Endothelial cell of umbilical vein (primary cell): ENCODE measurements at regions not wholly inside any gene's neighbourhood (a gene's known extent, or its start where the extent isn't known, plus 50 kb on each side); places are given as distances from the start of the nearest gene placed in this dataset.

ENCODE experiments used
- BruUV-seq: library from RNA; stranded (reverse); fragments of 400-500 nt; replicated peaks from 2 replicates; lab custom pipeline; 2021; lab: Mats Ljungman, UMichigan
- CTCF ChIA-PET: fragments of 300-600, 350-600 bp; sonication (Branson Sonifier 250); formaldehyde crosslinking; loops from one replicate; lab custom pipeline; 2021; ENCODE audit warnings: antibody characterized with exemption, inconsistent platforms; lab: Charles Lee
- POLR2A ChIA-PET: fragments of 300-600, 350-600 bp; sonication (Branson Sonifier 250); formaldehyde crosslinking; loops from one replicate; lab custom pipeline; 2021; ENCODE audit warnings: antibody characterized with exemption, inconsistent platforms; lab: Charles Lee
- DNase-seq: peaks from one replicate; pipeline ENCODE4 v3.0.0-alpha.2; 2011; ENCODE audit warnings: low read depth, low spot score
- FAIRE-seq: peaks from 2 replicates; lab custom pipeline; 2011; peaks lifted over from hg19 to GRCh38; lab: Jason Lieb, UNC
- H2AFZ ChIP-seq: 2 replicates; pipeline ENCODE4 v1.6.0; 2012; ENCODE audit warnings: low read depth, low read length, control low read depth, inconsistent platforms
- H3K27ac ChIP-seq: 2 replicates; pipeline ENCODE4 v1.5.1; 2011; ENCODE audit warnings: low read depth, mild to moderate bottlenecking, control low read depth, low read length, moderate library complexity; ENCODE audit not compliant: insufficient read depth
- H3K27me3 ChIP-seq, 2 experiments: 2 replicates each; pipeline versions ENCODE4 v1.6.0 to v1.6.1; 2011; ENCODE audit warnings: low read length in 2 of 2, mixed read lengths in 1 of 2; ENCODE audit not compliant: control insufficient read depth in 2 of 2, insufficient read depth in 2 of 2
- H3K36me3 ChIP-seq, 2 experiments: 2 replicates in 1 of 2; 3 replicates in 1 of 2; pipeline ENCODE4 v1.5.1; 2011; ENCODE audit warnings: low read length in 2 of 2, mild to moderate bottlenecking in 1 of 2, moderate library complexity in 1 of 2; ENCODE audit not compliant: control insufficient read depth in 2 of 2, insufficient read depth in 2 of 2; ENCODE audit errors: extremely low read depth in 1 of 2
- H3K4me1 ChIP-seq: 3 replicates; pipeline ENCODE4 v1.5.1; 2011; ENCODE audit warnings: mild to moderate bottlenecking, low read length; ENCODE audit not compliant: control insufficient read depth, insufficient read depth; ENCODE audit errors: extremely low read depth
- H3K4me2 ChIP-seq: 2 replicates; pipeline ENCODE4 v1.6.1; 2011; ENCODE audit warnings: low read length, control low read depth, mixed read lengths; ENCODE audit not compliant: insufficient read depth
- H3K4me3 ChIP-seq, 3 experiments: fragments of 200-600 bp in 1 of 3; sonication (generic), shearing (Covaris generic) in 1 of 3; replicated peaks in 1 of 3; 2 replicates each; pipeline ENCODE4 v1.5.1; 2011 to 2016; ENCODE audit warnings: control low read depth in 3 of 3, low read length in 3 of 3, mild to moderate bottlenecking in 2 of 3, inconsistent platforms in 1 of 3, low read depth in 1 of 3, moderate library complexity in 1 of 3; ENCODE audit not compliant: insufficient read depth in 1 of 3
- H3K79me2 ChIP-seq: 2 replicates; pipeline ENCODE4 v1.6.0; 2012; ENCODE audit warnings: low read length, inconsistent platforms; ENCODE audit not compliant: control insufficient read depth, insufficient read depth
- H3K9ac ChIP-seq: replicated peaks from 2 replicates; pipeline ENCODE3; 2011; ENCODE audit warnings: low read length, control low read depth; ENCODE audit not compliant: insufficient read depth; ENCODE audit errors: extremely low read depth
- H3K9me1 ChIP-seq: replicated peaks from 3 replicates; pipeline ENCODE4 v1.6.0; 2011; ENCODE audit warnings: mild to moderate bottlenecking, low read length; ENCODE audit not compliant: control insufficient read depth, insufficient read depth; ENCODE audit errors: extremely low read depth
- H3K9me3 ChIP-seq: replicated peaks from 2 replicates; pipeline ENCODE4 v1.5.1; 2012; ENCODE audit warnings: low read length, inconsistent platforms; ENCODE audit not compliant: control insufficient read depth, insufficient read depth
- H4K20me1 ChIP-seq: replicated peaks from 2 replicates; pipeline ENCODE3; 2011; ENCODE audit warnings: mild to moderate bottlenecking, low read length; ENCODE audit not compliant: control insufficient read depth, insufficient read depth; ENCODE audit errors: extremely low read depth
- EZH2 ChIP-seq: IDR thresholded peaks from 2 replicates; pipeline ENCODE4 v1.6.1; 2012; ENCODE audit warnings: borderline replicate concordance, low read depth, mild to moderate bottlenecking, moderate library complexity, low read length, inconsistent platforms; ENCODE audit not compliant: severe bottlenecking
- FOS ChIP-seq: IDR thresholded peaks from 2 replicates; pipeline ENCODE4 v1.6.1; 2011; ENCODE audit warnings: mild to moderate bottlenecking, low read length, moderate library complexity, borderline replicate concordance; ENCODE audit not compliant: insufficient read depth
- GATA2 ChIP-seq: IDR thresholded peaks from 2 replicates; pipeline ENCODE4 v1.7.0; 2011; ENCODE audit warnings: low read depth, mild to moderate bottlenecking, moderate library complexity, mixed read lengths, low read length; ENCODE audit not compliant: insufficient read length, insufficient read depth
- JUN ChIP-seq: IDR thresholded peaks from 2 replicates; pipeline ENCODE4 v1.6.1; 2011; ENCODE audit warnings: borderline replicate concordance, low read depth; ENCODE audit not compliant: insufficient read length, insufficient read depth
- MYC ChIP-seq: IDR thresholded peaks from one replicate; pipeline ENCODE4 v1.6.1; 2011; ENCODE audit warnings: mild to moderate bottlenecking, low read depth, low read length
- POLR2A ChIP-seq: IDR thresholded peaks from 2 replicates; pipeline ENCODE4 v1.6.1; 2012; ENCODE audit warnings: low read depth, mild to moderate bottlenecking, control low read depth, low read length
- POLR2AphosphoS5 ChIP-seq: IDR thresholded peaks from 2 replicates; pipeline ENCODE4 v1.6.1; 2012; ENCODE audit warnings: low read depth, mild to moderate bottlenecking, control low read depth, low read length, moderate library complexity; ENCODE audit not compliant: insufficient read depth
- dilution Hi-C: fragments of 300-500 bp; cut with MboI; formaldehyde crosslinking; loops from one replicate; pipeline ENCODE4 v1.15.0; 2019; ENCODE audit warnings: low sequenced_read_pairs; ENCODE audit not compliant: extremely low pct_ligation_motif_present
- intact Hi-C: fragments of 100-400 bp; cut with micrococcal nuclease; formaldehyde crosslinking; loops from one replicate; pipeline ENCODE4 v1.10.0; 2022
- TF ChIP-seq, protein P1 (sequence below): IDR thresholded peaks from 2 replicates; pipeline ENCODE4 v1.6.1; 2011; ENCODE audit not compliant: insufficient read depth, insufficient read length
- TF ChIP-seq, protein P2 (sequence below), 2 donors: IDR thresholded peaks; 1 replicate in 1 of 2; 2 replicates in 1 of 2; pipeline ENCODE4 v1.5.1; 2011; ENCODE audit warnings: low read length in 2 of 2, mild to moderate bottlenecking in 2 of 2, moderate library complexity in 2 of 2, control low read depth in 1 of 2, inconsistent platforms in 1 of 2, low read depth in 1 of 2; ENCODE audit not compliant: insufficient read depth in 1 of 2; ENCODE audit errors: extremely low read depth in 1 of 2

DNA sequence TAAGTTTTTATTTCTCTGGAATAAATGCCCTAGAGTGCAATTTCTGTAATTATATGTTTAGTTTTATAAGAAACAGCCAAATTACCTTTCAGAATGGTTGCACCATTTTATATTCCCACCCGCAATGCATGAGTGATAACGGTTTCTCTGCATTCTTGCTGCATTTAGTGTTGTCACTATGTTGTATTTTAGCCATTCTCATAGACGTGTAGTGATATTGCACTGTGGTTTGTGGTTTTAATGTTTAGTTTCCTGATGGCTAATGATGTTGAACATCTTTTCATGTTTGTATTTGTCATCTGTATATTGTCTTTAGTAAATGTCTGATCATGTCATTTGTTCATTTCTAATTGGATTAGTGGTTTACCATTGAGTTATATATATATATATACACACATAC lies 73.0 kb upstream of the GOLIM4 start:
- dilution Hi-C loops (no loop called here), intact Hi-C loops (loop anchor here (10.0 kb wide), 1 partner anchor 784 kb away; the partner anchor contains the start of gene ZBBX)
- Histone ChIP-seq H3K36me3 (no peaks in the 10 kb centered on the region), H3K79me2 (no peaks in the 10 kb centered on the region), H3K27ac (no peak overlapping the region), H3K4me2 (no peak overlapping the region), H3K9me1 (no peaks in the 10 kb centered on the region), H3K4me3 (no peak overlapping the region), H3K9me3 (no peaks in the 10 kb centered on the region), H2AFZ (no peak overlapping the region), H4K20me1 (no peaks in the 10 kb centered on the region), H3K4me1 (no peaks in the 10 kb centered on the region), H3K9ac (no peak overlapping the region), H3K27me3 (no peaks in the 10 kb centered on the region)
- DNase-seq, result no peak
- TF ChIP-seq POLR2AphosphoS5, result no peak
- no peak for TF ChIP-seq EZH2
- TF ChIP-seq GATA2, result no peak
- TF ChIP-seq, protein P1, sequence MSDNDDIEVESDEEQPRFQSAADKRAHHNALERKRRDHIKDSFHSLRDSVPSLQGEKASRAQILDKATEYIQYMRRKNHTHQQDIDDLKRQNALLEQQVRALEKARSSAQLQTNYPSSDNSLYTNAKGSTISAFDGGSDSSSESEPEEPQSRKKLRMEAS, result no peak
- TF ChIP-seq MYC, result no peak
- TF ChIP-seq JUN, result no peak
- TF ChIP-seq, protein P2, sequence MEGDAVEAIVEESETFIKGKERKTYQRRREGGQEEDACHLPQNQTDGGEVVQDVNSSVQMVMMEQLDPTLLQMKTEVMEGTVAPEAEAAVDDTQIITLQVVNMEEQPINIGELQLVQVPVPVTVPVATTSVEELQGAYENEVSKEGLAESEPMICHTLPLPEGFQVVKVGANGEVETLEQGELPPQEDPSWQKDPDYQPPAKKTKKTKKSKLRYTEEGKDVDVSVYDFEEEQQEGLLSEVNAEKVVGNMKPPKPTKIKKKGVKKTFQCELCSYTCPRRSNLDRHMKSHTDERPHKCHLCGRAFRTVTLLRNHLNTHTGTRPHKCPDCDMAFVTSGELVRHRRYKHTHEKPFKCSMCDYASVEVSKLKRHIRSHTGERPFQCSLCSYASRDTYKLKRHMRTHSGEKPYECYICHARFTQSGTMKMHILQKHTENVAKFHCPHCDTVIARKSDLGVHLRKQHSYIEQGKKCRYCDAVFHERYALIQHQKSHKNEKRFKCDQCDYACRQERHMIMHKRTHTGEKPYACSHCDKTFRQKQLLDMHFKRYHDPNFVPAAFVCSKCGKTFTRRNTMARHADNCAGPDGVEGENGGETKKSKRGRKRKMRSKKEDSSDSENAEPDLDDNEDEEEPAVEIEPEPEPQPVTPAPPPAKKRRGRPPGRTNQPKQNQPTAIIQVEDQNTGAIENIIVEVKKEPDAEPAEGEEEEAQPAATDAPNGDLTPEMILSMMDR (IDR thresholded peaks at IDR 0.05; ENCODE audit: extremely low read depth in 1 of 2, insufficient read depth in 1 of 2, low read depth in 1 of 2, low read length in 2 of 2), result no peak
- no peak for TF ChIP-seq POLR2A
- TF ChIP-seq FOS, result no peak
- CTCF ChIA-PET, result interaction anchor here (1.9 to 6.2 kb wide), 3 partner anchors 12 to 121 kb away, joined by 5 to 190 read pairs (median 15); no protein-coding TSS in a partner anchor
- POLR2A ChIA-PET, result no interaction called here
- no TSS peak for BruUV-seq
- no peak for FAIRE-seq
